HAP-1 (cell line): ENCODE measurements at regions not wholly inside any gene's neighbourhood (a gene's known extent, or its start where the extent isn't known, plus 50 kb on each side); places are given as distances from the start of the nearest gene placed in this dataset.
"Not testable (repeated sequence)": the region's sequence is repeated elsewhere in the genome, so short reads cannot be mapped to it uniquely, and the experiment has no call there.

Experiments used
- DNase-seq, 2 experiments: peaks; one replicate each; pipeline ENCODE4 v3.0.0-alpha.2; 2016 to 2020; ENCODE audit warnings: low spot score in 2 of 2
- H3K27me3 ChIP-seq: fragments of 250-450 bp; sonication (Bioruptor Pico); 2 replicates; pipeline ENCODE4 v1.5.1; 2020; ENCODE audit warnings: low read depth, mild to moderate bottlenecking, moderate library complexity
- H3K36me3 ChIP-seq: fragments of 250-450 bp; sonication (Bioruptor Pico); replicated peaks from 2 replicates; pipeline ENCODE4 v1.5.1; 2020; ENCODE audit warnings: mild to moderate bottlenecking
- H3K4me1 ChIP-seq: fragments of 250-450 bp; sonication (Bioruptor Pico); 2 replicates; pipeline ENCODE4 v1.5.1; 2020; ENCODE audit warnings: mild to moderate bottlenecking
- H3K4me3 ChIP-seq: fragments of 250-450 bp; sonication (Bioruptor Pico); 2 replicates; pipeline ENCODE4 v1.5.1; 2020; ENCODE audit warnings: mild to moderate bottlenecking, moderate library complexity
- H3K9me3 ChIP-seq: fragments of 250-450 bp; sonication (Bioruptor Pico); 2 replicates; pipeline ENCODE4 v1.5.1; 2020; ENCODE audit warnings: mild to moderate bottlenecking, moderate library complexity
- in situ Hi-C: fragments of 300-500 bp; cut with MboI; formaldehyde crosslinking; loops from 3 replicates; pipeline ENCODE4 v1.14.3; 2020; ENCODE audit warnings: low sequenced_read_pairs, inconsistent platforms, mixed read lengths

DNA sequence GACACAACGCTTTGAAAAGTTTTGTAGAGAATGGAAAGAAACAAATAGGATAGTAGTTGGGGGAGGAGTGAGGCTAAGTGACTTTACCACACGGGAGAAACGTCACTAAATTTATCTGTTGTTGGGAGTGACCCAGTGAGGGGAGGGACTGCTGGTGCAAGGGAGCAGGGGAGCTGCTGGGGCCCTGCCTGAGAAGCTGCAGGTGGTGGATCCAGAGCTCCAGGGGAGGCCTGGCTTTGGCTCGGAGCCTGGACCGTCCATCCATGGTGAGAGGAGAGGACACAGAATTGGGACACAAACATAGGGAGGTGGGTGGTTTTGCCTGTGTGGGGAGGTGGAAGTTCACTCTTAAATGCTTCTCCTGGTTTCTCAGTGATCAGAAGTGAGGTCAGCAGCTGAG, 107.6 kb downstream of the GOSR1 start:
- no peak overlapping the region for H3K4me3 ChIP-seq
- no peaks in the 10 kb centered on the region for H3K9me3 ChIP-seq

DNA sequence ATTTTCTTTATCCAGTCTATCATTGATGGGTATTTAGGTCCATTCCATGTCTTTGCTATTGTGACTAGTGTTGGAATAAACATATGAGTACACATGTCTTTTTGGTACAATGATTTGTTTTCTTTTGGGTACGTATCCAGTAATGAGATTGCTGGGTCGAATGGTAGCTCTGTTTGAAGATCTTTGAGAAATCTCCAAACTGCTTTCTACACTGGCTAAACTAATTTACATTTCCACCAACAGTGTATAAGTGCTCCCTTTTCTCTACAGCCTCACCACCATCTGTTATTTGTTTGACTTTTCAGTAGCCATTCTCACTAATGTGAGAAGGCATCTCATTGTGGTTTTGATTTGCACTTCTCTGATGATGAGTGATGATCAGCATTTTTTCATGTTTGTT, 103.7 kb downstream of the GOSR1 start:
- Histone ChIP-seq H3K27me3 (no peaks in the 10 kb centered on the region), H3K4me1 (no peaks in the 10 kb centered on the region; the same call in 1 of the 2 replicates), H3K4me3 (no peak overlapping the region), H3K9me3 (no peaks in the 10 kb centered on the region), H3K36me3 (no peaks in the 10 kb centered on the region)
- DNase-seq: no peak
- in situ Hi-C loops: no loop called here

More for the DNA sequence above, 107.6 kb downstream of the GOSR1 start:
- no peaks in the 10 kb centered on the region for H3K27me3 ChIP-seq
- H3K36me3 ChIP-seq: no peaks in the 10 kb centered on the region
- H3K4me1 ChIP-seq: no peaks in the 10 kb centered on the region
- in situ Hi-C loops: no loop called here
- DNase-seq: no peak

DNA sequence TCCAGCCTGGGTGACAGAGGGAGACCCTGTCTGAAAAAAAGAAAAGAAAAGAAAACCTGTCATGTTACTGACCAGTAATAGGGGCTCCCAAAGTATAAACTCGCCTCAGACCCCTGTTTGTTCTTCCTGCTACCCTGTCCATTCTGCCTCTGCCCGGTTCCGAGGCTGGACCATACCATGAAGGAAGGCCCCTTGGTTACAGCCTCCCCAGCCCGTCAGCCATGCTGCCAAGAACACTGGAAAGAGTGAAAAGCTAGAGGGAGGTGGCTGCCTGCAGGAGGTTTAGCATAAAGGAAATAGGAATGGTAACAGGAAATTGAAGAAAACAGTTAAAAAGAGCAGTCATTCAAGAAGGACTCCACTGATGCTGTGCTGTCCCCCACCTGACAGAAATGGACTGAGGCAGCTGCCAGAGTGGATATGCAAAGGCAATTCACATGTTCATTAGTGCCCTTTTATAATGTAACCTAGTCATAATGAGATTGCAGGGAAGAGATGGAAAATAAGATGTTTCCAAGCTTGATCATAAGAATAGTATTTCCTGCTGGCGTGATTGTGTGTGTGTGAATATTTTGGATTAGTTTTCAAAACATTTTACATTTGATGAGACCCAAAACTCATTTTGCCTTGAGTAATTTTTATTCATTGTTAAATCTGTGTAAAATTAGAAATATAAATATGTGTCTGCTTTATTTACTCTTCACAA, 102.6 kb downstream of the GOSR1 start:
- H3K4me1 ChIP-seq: no peaks in the 10 kb centered on the region; the same call in 1 of the 2 replicates
- DNase-seq: no peak
- H3K36me3 ChIP-seq: no peaks in the 10 kb centered on the region
- no peaks in the 10 kb centered on the region for H3K9me3 ChIP-seq
- H3K27me3 ChIP-seq: no peaks in the 10 kb centered on the region
- in situ Hi-C loops: no loop called here
- no peak overlapping the region for H3K4me3 ChIP-seq

DNA sequence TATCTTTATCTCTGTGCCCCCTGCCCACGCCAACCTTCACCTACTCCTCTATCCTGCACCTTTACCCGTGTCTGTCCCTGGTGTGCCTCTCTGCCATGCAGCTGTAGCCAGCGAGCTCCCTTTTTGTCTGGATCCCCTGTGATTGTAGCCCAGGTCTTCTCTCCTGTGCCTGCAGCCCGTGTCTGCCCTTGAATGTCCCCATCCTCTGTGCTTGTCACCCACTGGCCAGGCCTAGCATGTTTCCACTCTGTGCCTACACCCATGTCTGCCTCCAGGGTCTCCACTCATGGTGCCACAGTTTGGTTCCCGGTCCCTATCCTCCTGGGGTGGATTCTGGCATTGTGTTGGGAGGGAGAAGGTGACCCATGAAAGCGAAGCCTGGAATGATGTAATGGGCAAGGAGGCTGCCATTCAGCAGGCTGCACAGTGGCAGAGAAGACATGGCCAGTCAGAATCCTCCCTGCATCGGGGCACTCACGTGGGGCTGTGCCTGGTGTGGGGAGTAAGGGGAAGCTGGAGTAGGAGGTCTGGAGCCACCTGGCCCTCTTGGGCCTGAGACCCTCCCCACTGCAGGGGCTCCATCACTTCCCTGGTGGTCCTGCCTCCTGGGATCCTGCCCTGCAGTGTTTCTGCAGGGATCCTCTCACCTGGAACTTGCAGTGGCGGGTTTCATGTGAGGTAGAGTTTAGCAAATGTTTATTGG, 101.0 kb downstream of the GOSR1 start:
- H3K4me3 ChIP-seq, H3K27me3 ChIP-seq, DNase-seq, H3K36me3 ChIP-seq, in situ Hi-C loops, H3K4me1 ChIP-seq, H3K9me3 ChIP-seq: not testable (repeated sequence)
